ENCODE measurements at regions not wholly inside any gene's neighbourhood (a gene's known extent, or its start where the extent isn't known, plus 50 kb on each side); places are given as distances from the start of the nearest gene placed in this dataset.

DNA sequence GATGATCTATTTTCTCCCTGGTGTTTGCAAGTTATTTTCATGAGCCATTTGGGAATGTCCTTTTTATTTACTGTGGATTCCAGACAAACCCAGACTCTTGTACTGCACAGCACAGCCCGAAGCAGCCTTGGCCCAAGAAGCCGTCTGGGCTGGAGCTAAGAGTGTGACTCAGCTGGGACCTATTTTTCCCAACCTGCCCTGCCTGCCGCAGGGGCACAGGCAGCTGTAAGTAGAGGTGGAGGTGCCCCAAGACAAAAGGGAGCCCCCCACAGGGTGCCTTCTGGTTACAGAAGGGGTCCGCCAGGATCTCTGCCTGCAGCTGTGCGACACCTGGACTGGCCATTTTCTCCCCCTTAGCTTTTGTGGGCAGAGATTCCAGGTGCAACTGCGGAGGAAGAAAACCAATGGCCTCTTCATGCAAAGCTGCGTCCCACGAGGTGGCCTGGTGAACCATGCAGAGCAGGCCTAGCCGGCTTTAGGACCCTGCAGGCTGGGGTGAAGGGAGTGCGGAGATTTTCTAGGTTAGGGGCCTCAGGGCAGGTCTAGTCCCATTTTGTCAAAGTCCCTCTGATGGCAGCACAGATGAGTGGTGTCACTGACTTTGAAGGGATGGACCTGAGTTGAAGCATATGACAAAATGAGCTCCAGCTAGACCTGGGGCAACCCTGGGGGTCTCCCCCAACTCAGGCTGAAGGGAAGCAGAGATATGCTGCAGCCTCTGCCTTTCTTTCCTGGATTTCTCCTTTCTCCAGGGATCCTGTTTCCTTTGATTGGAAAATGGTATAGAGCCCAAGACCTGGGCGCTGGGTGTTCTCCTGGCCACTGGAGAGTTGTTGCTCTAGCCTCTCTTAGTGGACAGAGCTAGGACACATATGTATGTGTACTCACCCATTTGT, 131.2 kb downstream of the KLF13 start:
- no peak overlapping the region for H3K4me3 ChIP-seq
- DNase-seq (ENCODE audit: low spot score in 2 of 2), result no peak
- peaks cover 0 to 16% (median 3%) of the 10 kb centered on the region in 4 donors for H3K4me1 ChIP-seq
- H3K36me3 ChIP-seq, result no peaks in the 10 kb centered on the region
- WGBS, 2 donors, result 56 to 63% methylated on average over 11 of the region's 11 CpGs
- H3K27me3 ChIP-seq, result no peaks in the 10 kb centered on the region
- H3K27ac ChIP-seq, result peak overlapping the region in 1 of 4 donors; percentile 40
- TF ChIP-seq, protein P1, sequence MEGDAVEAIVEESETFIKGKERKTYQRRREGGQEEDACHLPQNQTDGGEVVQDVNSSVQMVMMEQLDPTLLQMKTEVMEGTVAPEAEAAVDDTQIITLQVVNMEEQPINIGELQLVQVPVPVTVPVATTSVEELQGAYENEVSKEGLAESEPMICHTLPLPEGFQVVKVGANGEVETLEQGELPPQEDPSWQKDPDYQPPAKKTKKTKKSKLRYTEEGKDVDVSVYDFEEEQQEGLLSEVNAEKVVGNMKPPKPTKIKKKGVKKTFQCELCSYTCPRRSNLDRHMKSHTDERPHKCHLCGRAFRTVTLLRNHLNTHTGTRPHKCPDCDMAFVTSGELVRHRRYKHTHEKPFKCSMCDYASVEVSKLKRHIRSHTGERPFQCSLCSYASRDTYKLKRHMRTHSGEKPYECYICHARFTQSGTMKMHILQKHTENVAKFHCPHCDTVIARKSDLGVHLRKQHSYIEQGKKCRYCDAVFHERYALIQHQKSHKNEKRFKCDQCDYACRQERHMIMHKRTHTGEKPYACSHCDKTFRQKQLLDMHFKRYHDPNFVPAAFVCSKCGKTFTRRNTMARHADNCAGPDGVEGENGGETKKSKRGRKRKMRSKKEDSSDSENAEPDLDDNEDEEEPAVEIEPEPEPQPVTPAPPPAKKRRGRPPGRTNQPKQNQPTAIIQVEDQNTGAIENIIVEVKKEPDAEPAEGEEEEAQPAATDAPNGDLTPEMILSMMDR (IDR thresholded peaks at IDR 0.05), result no peak
- TF ChIP-seq POLR2A (IDR thresholded peaks at IDR 0.05) (no peak), EP300 (IDR thresholded peaks at IDR 0.05) (no peak)
- H3K9me3 ChIP-seq, result peaks cover 0 to 16% (median 0%) of the 10 kb centered on the region in 4 donors

DNA sequence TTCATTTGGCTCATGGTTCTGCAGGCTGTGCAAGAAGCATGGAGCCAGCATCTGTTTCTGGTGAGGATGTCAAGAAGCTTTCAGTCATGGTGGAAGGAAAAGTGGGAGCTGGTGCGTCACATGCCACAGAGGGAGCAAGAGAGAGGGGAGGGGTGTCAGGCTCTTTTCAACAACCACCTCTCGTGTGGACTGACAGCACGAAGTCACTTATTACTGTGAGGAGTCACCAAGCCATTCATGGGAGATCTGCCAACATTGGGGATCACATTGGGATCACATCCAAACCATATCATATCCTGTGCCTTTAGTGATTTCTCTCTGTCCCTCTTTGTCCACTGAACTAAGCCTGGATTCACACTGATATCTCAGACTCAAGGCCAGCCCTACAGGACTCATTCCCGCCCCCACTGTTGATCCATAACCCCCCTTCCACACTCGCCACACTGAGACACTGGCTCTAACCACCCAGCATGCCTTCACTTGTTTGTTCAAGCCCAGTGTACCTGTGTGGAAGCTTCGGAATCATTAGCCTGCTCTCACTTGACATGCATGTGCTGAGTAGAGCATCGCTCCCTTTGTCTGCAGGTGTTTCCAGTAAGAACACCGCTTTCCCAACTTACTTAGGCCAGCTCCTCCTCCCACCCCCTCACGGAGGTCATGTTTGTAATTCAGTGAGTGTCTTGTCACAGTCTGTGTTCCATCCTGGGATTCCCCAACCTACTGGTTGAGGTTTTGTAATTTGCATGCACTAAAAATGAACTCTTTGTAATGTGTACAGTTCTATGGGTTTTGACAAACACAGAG, 132.2 kb downstream of the KLF13 start:
- H3K4me1 ChIP-seq, result peaks cover 0 to 16% (median 3%) of the 10 kb centered on the region in 4 donors
- no peaks in the 10 kb centered on the region for H3K27me3 ChIP-seq
- no peak overlapping the region for H3K27ac ChIP-seq
- no peak overlapping the region for H3K4me3 ChIP-seq
- peaks cover 0 to 11% (median 0%) of the 10 kb centered on the region in 4 donors for H3K9me3 ChIP-seq
- TF ChIP-seq EP300 (IDR thresholded peaks at IDR 0.05) (no peak), POLR2A (IDR thresholded peaks at IDR 0.05) (no peak)
- TF ChIP-seq, protein P1 (IDR thresholded peaks at IDR 0.05), result no peak
- DNase-seq (ENCODE audit: low spot score in 2 of 2), result no peak
- H3K36me3 ChIP-seq, result no peaks in the 10 kb centered on the region
- WGBS, 2 donors, result 73 to 77% methylated on average over 9 of the region's 9 CpGs

GRCh38 chr15:31459400-31459748, 132.7 kb downstream of the KLF13 start:
- H3K36me3 ChIP-seq, result no peaks in the 10 kb centered on the region
- 87 to 90% methylated on average over 1 of the region's 1 CpG for WGBS, 2 donors
- peaks cover 0 to 7% (median 0%) of the 10 kb centered on the region in 4 donors for H3K9me3 ChIP-seq
- no peaks in the 10 kb centered on the region for H3K27me3 ChIP-seq
- no peak overlapping the region for H3K27ac ChIP-seq
- no peak for DNase-seq (ENCODE audit: low spot score in 2 of 2)
- H3K4me1 ChIP-seq, result peaks cover 0 to 16% (median 3%) of the 10 kb centered on the region in 4 donors
- TF ChIP-seq, protein P1 (IDR thresholded peaks at IDR 0.05), result no peak
- TF ChIP-seq EP300 (IDR thresholded peaks at IDR 0.05) (no peak), POLR2A (IDR thresholded peaks at IDR 0.05) (no peak)
- no peak overlapping the region for H3K4me3 ChIP-seq

DNA sequence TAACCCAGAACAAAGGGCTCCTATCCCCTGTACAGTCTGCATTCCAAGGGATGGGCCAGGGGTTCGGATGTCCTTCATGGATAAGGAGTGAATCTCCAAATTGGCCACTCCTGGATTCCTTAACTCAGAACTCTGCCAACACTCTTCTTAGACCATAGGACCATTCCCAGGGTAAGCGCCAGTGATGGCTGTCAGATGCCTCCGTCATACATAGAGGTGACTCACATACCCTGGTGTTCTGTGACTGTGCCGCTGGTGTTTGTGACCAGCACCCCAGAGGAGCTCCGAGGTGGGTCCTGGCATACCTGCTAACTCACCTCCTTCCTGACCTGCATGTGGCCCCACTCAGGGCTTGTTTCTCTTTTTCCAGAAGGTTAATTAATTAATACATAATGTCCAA, 134.7 kb downstream of the KLF13 start:
- H3K27ac ChIP-seq, result no peak overlapping the region
- WGBS, 2 donors, result 89 to 92% methylated on average over 5 of the region's 5 CpGs
- H3K4me1 ChIP-seq, result peaks cover 0 to 16% (median 3%) of the 10 kb centered on the region in 4 donors
- DNase-seq (ENCODE audit: low spot score in 2 of 2), result no peak
- H3K36me3 ChIP-seq, result no peaks in the 10 kb centered on the region
- TF ChIP-seq POLR2A (IDR thresholded peaks at IDR 0.05) (no peak), EP300 (IDR thresholded peaks at IDR 0.05) (no peak)
- TF ChIP-seq, protein P1 (IDR thresholded peaks at IDR 0.05), result no peak
- no peaks in the 10 kb centered on the region for H3K27me3 ChIP-seq
- no peak overlapping the region for H3K4me3 ChIP-seq
- H3K9me3 ChIP-seq, result no peaks in the 10 kb centered on the region
